ENCODE measurements at regions not wholly inside any gene's neighbourhood (a gene's known extent, or its start where the extent isn't known, plus 50 kb on each side); places are given as distances from the start of the nearest gene placed in this dataset.

DNA sequence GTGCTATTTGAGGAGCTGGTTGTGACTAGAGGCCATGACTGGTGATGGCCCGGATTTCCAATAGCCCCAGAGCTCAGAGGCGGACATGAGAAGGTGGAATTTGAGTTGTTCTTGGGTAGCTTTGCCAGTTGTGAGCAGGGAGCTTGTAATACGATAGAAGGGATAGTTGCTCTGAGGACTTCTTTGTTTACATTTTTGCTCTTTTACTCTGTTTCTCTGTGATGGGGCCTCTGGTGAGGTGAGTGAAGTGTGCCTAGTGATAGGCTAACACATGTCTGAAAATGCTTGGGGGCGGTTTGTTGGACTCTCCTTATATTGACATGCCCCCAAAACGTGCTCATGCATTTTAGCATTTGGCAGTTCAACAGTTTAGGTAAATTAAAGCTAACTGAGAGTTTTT lies 365.1 kb downstream of the DDX10 start:
- TF ChIP-seq, protein P1, sequence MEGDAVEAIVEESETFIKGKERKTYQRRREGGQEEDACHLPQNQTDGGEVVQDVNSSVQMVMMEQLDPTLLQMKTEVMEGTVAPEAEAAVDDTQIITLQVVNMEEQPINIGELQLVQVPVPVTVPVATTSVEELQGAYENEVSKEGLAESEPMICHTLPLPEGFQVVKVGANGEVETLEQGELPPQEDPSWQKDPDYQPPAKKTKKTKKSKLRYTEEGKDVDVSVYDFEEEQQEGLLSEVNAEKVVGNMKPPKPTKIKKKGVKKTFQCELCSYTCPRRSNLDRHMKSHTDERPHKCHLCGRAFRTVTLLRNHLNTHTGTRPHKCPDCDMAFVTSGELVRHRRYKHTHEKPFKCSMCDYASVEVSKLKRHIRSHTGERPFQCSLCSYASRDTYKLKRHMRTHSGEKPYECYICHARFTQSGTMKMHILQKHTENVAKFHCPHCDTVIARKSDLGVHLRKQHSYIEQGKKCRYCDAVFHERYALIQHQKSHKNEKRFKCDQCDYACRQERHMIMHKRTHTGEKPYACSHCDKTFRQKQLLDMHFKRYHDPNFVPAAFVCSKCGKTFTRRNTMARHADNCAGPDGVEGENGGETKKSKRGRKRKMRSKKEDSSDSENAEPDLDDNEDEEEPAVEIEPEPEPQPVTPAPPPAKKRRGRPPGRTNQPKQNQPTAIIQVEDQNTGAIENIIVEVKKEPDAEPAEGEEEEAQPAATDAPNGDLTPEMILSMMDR (conservative IDR thresholded peaks at IDR 0.05; ENCODE audit: low read length): no peak
- TF ChIP-seq EZH2phosphoT487 (IDR thresholded peaks at IDR 0.05; ENCODE audit: borderline replicate concordance): no peak
